WTC11 (cell line): ENCODE measurements at regions not wholly inside any gene's neighbourhood (a gene's known extent, or its start where the extent isn't known, plus 50 kb on each side); places are given as distances from the start of the nearest gene placed in this dataset.

ENCODE experiments used
- ATAC-seq: fragments of 200-7000 bp; cut with Tn5 transposase; 2 replicates; pipeline ENCODE4 v1.10.0; 2021; ENCODE audit warnings: mild to moderate bottlenecking, moderate library complexity
- CTCF ChIA-PET: fragments of 300-600 bp; sonication (Branson Sonifier 250); formaldehyde crosslinking; loops from one replicate; lab custom pipeline; 2021; ENCODE audit warnings: antibody characterized with exemption; lab: Charles Lee
- POLR2A ChIA-PET: fragments of 350-600 bp; sonication (Branson Sonifier 250); formaldehyde crosslinking; loops from one replicate; lab custom pipeline; 2021; ENCODE audit warnings: antibody characterized with exemption; lab: Charles Lee
- DNase-seq: peaks from one replicate; pipeline ENCODE4 v3.0.0; 2021; ENCODE audit warnings: low spot score
- H3K27ac Mint-ChIP-seq: 2 replicates; pipeline ENCODE4 v1.8.0; 2021; ENCODE audit warnings: mixed read lengths
- H3K27me3 Mint-ChIP-seq: 2 replicates; pipeline ENCODE4 v1.8.0; 2021; ENCODE audit warnings: low read depth, mild to moderate bottlenecking, moderate library complexity, mixed read lengths
- H3K36me3 Mint-ChIP-seq: 2 replicates; pipeline ENCODE4 v1.8.0; 2021; ENCODE audit warnings: mixed read lengths
- H3K4me1 Mint-ChIP-seq: 2 replicates; pipeline ENCODE4 v1.8.0; 2022; ENCODE audit warnings: mixed read lengths
- H3K4me3 Mint-ChIP-seq: 2 replicates; pipeline ENCODE4 v1.8.0; 2021; ENCODE audit warnings: mild to moderate bottlenecking, moderate library complexity, mixed read lengths
- H3K9me3 Mint-ChIP-seq: 2 replicates; pipeline ENCODE4 v1.8.0; 2021; ENCODE audit warnings: mixed read lengths
- AFF4 ChIP-seq: sonication (generic); formaldehyde crosslinking; IDR thresholded peaks from 2 replicates; pipeline ENCODE4 v1.8.1; 2023; ENCODE audit warnings: mild to moderate bottlenecking, missing genetic modification reagents, borderline replicate concordance
- ATF6 ChIP-seq: sonication (generic); formaldehyde crosslinking; IDR thresholded peaks from 2 replicates; pipeline ENCODE4 v1.8.1; 2023; ENCODE audit warnings: mild to moderate bottlenecking, missing genetic modification reagents
- CBFB ChIP-seq: sonication (generic); formaldehyde crosslinking; IDR thresholded peaks from 2 replicates; pipeline ENCODE4 v1.8.1; 2022; ENCODE audit warnings: mild to moderate bottlenecking, low read depth, missing genetic modification reagents
- HMGA2 ChIP-seq: fragments of 250-450 bp; sonication (Bioruptor Pico); IDR thresholded peaks from 2 replicates; pipeline ENCODE4 v1.4.0; 2021; ENCODE audit warnings: mild to moderate bottlenecking, moderate library complexity
- IRF2 ChIP-seq: sonication (generic); formaldehyde crosslinking; IDR thresholded peaks from 2 replicates; pipeline ENCODE4 v1.8.0; 2022; ENCODE audit warnings: low read depth, missing genetic modification reagents, borderline replicate concordance
- JUN ChIP-seq: sonication (generic); formaldehyde crosslinking; IDR thresholded peaks from 2 replicates; pipeline ENCODE4 v1.8.0; 2023; ENCODE audit warnings: mild to moderate bottlenecking, missing genetic modification reagents
- NFATC4 ChIP-seq: fragments of 250-450 bp; sonication (Bioruptor Pico); IDR thresholded peaks from 2 replicates; pipeline ENCODE4 v1.9.0; 2021; ENCODE audit warnings: mild to moderate bottlenecking
- SMAD4 ChIP-seq: sonication (generic); formaldehyde crosslinking; IDR thresholded peaks from 2 replicates; pipeline ENCODE4 v1.8.0; 2022; ENCODE audit warnings: mild to moderate bottlenecking, missing genetic modification reagents
- STAT6 ChIP-seq: sonication (generic); formaldehyde crosslinking; conservative IDR thresholded peaks from 2 replicates; pipeline ENCODE4 v1.8.1; 2023; ENCODE audit warnings: mild to moderate bottlenecking, low read depth, missing genetic modification reagents, moderate library complexity
- USF1 ChIP-seq: sonication (generic); formaldehyde crosslinking; IDR thresholded peaks from 2 replicates; pipeline ENCODE4 v1.8.0; 2022; ENCODE audit warnings: mild to moderate bottlenecking, missing genetic modification reagents
- ZBTB21 ChIP-seq: sonication (generic); formaldehyde crosslinking; IDR thresholded peaks from 2 replicates; pipeline ENCODE4 v1.8.1; 2023; ENCODE audit warnings: mild to moderate bottlenecking, missing genetic modification reagents, borderline replicate concordance
- ZMAT4 ChIP-seq: fragments of 250-450 bp; sonication (Bioruptor Pico); IDR thresholded peaks from 2 replicates; pipeline ENCODE4 v1.9.0; 2021; ENCODE audit warnings: mild to moderate bottlenecking
- ZNF281 ChIP-seq: sonication (generic); formaldehyde crosslinking; IDR thresholded peaks from 2 replicates; pipeline ENCODE4 v1.8.0; 2023; ENCODE audit warnings: mild to moderate bottlenecking, missing genetic modification reagents
- ZSCAN18 ChIP-seq: fragments of 250-450 bp; sonication (Bioruptor Pico); IDR thresholded peaks from 2 replicates; pipeline ENCODE4 v2.1.2; 2022; ENCODE audit warnings: mild to moderate bottlenecking, moderate library complexity

GRCh38 chr10:10844251-10844650 is 173.4 kb upstream of the CELF2 start:
- Mint-ChIP-seq H3K9me3 (peaks cover 25% of the 10 kb centered on the region), H3K4me1 (peaks cover 4% of the 10 kb centered on the region; the same call in 1 of the 2 replicates), H3K27me3 (no peaks in the 10 kb centered on the region), H3K4me3 (no peak overlapping the region), H3K36me3 (peaks cover 13% of the 10 kb centered on the region), H3K27ac (no peak overlapping the region)
- DNase-seq = no peak
- TF ChIP-seq ZNF281 (CRISPR knock-in tag) = no peak
- no peak for TF ChIP-seq IRF2
- no peak for TF ChIP-seq AFF4
- no peak for TF ChIP-seq ATF6
- TF ChIP-seq ZMAT4 (CRISPR knock-in tag) = no peak
- TF ChIP-seq USF1 (CRISPR knock-in tag) = no peak
- no peak for TF ChIP-seq CBFB (CRISPR knock-in tag)
- TF ChIP-seq, all 79 proteins: peak for 0
- POLR2A ChIA-PET = no interaction called here
- ATAC-seq = no peak
- CTCF ChIA-PET = no interaction called here

- no peak overlapping the region for H3K4me3 Mint-ChIP-seq
- no peak for ATAC-seq
- H3K27ac Mint-ChIP-seq = no peak overlapping the region
- no peaks in the 10 kb centered on the region for H3K27me3 Mint-ChIP-seq
- ChIA-PET CTCF (no interaction called here), POLR2A (no interaction called here)
- DNase-seq = no peak
- H3K4me1 Mint-ChIP-seq = peaks cover 4% of the 10 kb centered on the region; the same call in 1 of the 2 replicates
- H3K36me3 Mint-ChIP-seq = peaks cover 4% of the 10 kb centered on the region; the same call in 1 of the 2 replicates
- H3K9me3 Mint-ChIP-seq = peaks cover 19% of the 10 kb centered on the region
- TF ChIP-seq JUN (CRISPR knock-in tag) = no peak
- no peak for TF ChIP-seq SMAD4 (CRISPR knock-in tag)
- no peak for TF ChIP-seq NFATC4 (CRISPR knock-in tag)
- no peak for TF ChIP-seq ZBTB21 (CRISPR knock-in tag)
- TF ChIP-seq HMGA2 (CRISPR knock-in tag) = no peak
- TF ChIP-seq ZNF281 (CRISPR knock-in tag) = no peak
- no peak for TF ChIP-seq ZSCAN18 (CRISPR knock-in tag)
- TF ChIP-seq STAT6 (CRISPR knock-in tag) = no peak
Observed at GRCh38 chr10:10845185-10845584, 172.5 kb upstream of the CELF2 start.
